NOMO-1 (cell line): ENCODE measurements at regions not wholly inside any gene's neighbourhood (a gene's known extent, or its start where the extent isn't known, plus 50 kb on each side); places are given as distances from the start of the nearest gene placed in this dataset.

Source experiments
- DNase-seq, 2 experiments: peaks; one replicate each; lab custom pipeline; 2025; ENCODE audit not compliant: unreplicated experiment in 2 of 2; lab: John Stamatoyannopoulos, UW

DNA sequence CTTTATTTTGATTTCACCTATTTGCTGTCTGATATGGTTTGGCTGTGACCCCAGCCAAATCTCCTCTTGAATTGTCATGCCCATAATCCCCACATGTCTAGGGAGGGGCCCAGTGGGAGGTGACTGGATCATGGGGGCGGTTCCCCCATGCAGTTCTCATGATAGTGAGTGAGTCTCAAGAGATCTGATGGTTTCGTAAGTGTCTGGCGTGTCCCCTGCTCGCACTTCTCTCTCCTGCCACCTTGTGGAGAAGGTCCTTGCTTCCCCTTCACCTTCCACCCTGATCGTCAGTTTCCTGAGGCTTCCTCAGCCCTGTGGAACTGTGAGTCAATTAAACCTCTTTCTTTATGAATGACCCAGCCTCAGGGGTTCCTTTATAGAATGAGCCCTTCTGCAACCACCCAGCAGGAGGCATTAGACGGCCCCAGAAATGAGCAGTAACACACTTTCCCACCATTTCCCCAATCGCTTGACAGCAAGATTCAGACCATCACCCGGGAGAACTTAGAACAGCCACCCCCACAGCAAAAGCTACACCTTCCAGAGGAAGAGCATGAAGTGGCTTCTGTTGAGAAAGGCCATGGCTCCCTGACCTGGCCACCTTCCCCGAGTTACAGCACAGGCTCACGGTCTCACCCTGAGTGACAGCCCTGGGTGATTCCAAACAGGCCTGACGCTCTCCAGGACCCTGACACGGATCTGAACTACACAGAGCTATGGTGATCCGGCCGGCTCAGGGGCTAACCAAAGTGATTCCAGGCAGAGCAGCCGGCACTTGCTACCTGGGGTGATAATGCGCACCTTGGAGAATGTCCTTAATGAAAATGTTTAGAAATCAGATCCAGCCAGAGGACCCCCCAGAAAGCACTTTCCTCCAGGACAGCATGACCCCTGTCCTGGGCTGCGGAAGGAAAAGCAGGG, 131.2 kb upstream of the CDH4 start:
- DNase-seq, result peak; percentile 78 to 82

DNA sequence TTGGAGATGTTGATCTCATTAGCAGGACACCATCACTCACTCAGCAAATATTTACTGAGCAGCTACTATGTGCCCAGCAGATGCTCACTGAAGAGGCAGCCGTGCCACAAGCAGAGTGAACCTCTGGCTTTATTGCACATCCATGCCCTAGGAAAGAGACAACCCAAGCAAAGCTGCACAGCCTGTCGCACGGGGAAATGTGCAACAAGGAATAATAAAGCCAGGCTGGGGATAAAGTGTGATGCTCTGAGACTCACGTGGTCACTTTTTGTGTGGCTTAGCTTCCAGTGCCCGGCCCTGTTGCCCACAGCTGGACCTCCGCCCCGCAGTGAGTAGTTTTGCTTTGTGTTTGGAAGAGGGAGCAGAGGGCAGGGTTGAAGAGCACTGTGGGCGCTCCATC, 130.4 kb upstream of the CDH4 start:
- no peak for DNase-seq

DNA sequence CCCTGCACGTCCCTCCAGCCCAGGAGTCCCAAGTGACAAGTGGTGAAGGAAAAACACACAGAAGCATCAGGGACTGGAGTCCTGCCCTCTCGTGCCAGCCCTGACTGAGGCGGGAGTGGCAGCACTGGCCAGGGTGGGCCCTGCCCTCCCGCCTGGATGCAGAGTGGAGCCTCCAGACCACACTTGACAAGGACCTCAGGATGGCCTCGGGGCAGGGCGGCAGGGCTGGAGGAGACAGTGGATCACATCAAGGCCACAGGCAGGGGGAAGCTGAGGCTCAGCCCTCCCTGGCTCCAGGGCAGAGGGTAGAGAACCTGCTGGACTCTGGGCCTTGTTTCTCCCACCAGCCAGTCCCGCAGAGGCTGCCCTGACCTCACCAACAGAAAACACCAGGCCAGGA, 128.8 kb upstream of the CDH4 start:
- no peak for DNase-seq

DNA sequence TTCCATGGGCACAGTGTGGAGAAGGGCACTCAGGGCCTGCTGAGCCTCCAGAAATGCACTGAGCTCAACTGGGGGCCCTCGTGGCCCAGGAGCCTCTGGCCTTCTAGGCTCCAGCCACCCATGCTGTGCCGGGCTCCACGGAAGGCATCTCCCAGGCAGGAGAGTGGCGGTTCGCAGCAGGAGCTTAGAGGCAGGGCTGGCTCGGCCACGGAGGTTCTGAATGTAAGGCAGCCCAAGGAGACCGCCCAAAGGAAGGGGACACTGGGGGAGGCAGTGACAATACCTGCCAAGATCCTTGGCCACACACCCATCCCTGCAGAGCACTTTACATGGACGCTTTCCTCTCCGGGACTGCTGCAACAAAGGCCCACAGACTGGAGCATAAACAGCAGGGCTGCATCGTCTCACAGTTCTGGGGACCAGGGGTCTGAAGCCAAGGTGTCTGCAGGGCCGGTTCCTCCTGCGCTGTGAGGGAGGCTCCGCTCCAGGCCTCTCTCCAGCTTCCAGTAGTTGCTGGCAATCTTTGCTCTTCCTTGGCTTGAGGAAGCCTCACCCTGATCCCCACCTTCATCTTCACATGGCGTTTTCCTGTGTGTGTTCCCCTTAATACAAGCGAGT, 128.2 kb upstream of the CDH4 start:
- DNase-seq, result no peak

DNA sequence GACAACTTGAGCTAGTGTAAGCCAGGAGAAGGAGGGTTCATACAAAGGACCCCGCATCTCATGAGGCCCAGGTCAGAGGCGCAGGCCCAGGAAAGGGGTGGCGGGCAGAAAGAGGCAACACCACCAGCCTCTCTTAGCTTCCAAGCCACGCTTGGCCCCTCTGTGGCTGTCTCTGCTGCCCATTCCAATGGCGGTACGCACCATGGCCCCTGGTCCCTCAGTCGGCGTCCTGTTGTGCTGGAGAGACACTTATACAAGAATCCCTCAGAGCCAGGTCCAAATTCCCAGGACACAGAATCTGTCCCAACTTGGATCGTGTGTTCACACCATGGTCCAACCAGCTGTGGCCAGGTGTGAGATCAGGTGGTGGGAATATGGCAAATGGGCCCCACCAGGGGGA, 127.0 kb upstream of the CDH4 start:
- DNase-seq, result no peak

DNA sequence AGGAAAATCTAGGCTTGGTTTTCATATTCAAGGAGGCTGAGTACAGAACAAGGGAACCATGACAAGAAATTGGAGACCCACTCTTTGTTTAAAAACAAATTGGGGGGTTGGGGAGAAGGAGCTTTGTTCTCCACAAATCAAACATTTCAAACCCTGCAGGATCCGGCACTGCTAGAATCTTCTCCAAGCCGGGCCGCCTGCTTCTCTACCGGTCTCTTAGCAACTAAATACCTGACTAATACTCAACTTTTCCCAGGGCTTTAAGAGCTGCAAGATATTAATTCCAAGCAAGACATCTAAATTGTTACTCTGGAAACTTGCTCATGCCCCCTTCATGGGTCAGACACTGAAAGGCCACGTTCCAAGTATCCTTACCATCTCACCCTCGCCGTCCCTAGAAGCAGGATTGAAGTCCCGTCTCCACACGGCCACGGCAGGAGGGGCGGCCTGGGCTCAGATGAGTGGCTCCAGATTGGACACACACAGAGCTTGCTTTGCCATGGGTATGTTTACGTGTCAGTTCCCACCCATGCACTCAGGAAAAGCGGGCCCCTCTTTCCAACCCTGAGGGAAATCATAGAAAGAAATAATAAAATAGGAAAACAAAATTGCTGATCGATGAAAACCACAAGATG, 126.4 kb upstream of the CDH4 start:
- no peak for DNase-seq

DNA sequence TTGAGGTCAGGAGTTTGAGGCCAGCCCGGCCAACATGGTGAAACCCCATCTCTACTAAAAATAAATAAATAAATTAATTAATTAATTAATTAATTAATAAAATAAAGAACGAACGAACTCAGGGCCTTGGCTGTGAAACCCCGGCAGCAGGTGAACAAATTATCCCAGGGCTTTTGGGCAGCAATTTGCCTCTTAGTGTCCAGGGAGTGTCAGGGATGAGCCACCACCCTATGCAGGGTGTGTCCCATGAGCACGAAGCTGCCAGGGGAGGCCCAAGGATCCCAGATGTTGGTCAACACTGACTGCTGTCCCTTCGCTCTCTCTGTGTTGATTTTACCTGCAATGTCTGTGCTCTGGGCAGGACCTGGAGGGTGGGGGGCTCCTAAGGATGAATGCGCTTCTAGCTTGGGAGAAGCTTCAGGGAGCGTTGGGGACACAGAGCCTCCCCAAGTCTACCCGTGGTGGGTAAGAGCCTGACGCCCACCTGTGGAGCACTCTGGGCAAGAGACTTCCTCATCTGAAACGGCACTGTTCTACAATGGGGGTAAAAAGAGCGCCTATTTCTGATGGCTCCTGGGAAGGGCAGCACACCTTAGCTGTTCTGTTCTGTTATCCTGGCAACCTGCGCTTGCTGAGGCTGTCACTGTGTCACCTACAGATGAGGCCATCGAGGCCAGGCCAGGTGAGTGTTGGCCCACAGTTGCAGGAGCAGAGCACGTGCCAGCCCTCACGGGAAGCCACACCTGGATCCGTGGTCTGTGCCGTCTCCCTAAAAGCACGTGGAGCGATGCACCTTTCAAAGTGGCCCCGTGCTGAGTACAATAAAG, 125.5 kb upstream of the CDH4 start:
- DNase-seq, result no peak

DNA sequence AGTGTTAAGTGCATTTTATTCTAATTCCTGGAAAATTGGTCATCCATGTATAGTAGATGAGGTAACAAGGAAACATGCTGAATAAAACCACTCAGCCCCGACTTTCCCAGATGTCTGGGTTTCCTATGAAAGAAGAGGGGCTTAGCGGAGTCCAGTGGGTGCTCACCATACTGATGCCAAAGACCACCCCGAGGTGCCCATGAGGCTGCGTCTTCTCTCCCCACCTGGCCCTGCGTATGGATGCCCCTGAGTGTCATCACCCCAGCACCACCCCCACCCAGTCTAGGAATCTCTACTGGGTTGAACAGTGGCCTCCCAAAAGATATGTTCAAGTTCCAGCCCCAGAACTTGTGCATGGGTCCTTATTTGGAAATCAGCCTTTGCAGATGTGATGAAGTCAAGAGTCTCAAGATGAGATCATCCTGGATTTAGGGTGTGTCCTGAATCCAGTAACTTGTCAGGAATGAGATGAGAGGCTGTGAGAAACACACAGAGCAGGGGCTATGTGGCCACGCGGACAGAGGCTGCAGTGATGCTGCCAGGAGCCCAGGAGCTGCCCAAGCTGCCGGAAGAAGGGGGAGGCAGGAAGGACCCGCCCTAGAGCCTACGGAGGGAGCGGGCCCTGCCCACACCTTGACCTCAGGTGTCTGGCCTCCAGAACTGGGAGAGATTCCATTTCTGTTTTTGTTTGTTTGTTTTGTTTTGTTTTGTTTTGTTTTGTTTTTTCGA, 124.6 kb upstream of the CDH4 start:
- DNase-seq, result no peak

DNA sequence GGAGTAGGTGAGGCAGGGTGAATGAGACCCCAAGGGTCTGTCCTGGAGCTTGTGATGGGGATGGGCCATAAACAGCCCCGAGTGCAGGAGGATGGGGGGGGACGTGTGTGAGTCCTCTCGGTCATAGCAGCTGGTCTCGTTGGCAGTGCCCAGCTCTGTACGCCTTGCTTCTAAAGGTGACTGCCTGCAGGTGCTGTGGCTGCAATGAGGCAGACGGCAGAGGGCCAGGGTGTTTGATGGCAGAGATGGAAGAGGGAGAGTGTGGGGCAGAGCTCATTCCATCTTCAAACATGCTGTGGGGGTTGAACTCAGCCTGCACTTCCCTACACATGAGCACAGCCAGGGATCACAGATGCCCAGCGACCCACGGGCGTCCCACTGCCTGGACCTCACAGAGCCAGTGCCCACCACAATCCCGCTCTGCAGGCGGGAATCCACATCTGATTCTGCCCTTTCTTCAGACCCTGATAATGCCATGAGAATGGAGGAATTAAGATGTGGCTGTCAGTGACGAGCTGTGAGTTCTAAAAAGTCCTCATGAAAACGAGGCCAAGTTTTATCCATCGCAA, 123.3 kb upstream of the CDH4 start:
- DNase-seq, result no peak

DNA sequence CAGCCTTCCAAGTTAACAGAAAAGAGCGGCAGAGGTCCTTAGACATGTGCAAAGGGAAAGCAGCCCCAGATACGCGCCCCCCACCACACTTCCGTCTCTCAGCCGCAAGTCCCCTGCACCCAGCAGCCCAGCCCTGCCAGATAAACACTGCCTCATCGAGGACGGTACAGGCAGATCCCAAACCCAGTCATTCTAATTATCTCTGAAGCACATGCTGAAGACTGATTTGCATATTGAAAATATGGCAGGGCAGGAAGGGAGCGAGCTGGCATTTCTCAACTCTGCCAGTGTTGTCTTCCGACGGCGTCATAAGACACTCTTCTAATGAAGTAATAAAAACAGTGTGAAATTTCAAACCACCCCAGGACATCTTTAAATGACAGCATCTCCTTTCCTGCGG, 122.8 kb upstream of the CDH4 start:
- no peak for DNase-seq

DNA sequence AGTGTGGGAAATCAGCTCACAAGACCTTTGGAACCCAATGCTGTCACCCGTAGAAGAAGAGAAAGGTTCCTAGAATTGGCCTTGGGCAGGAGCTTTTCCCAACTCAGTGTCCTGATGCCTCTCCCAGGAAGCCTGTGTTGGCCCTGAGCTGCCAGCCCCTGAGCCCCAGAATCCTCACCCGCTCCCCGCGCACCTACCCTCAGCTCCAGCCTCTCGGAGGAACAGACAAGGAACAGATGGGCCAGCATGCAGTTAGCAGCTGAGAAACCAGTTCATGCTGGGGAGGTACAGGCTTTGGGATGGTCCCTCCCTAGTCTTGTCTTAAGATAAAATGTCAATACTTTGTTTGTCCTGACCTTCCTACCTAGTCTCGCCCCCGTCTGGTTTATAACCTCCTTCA, 121.9 kb upstream of the CDH4 start:
- DNase-seq, result no peak

DNA sequence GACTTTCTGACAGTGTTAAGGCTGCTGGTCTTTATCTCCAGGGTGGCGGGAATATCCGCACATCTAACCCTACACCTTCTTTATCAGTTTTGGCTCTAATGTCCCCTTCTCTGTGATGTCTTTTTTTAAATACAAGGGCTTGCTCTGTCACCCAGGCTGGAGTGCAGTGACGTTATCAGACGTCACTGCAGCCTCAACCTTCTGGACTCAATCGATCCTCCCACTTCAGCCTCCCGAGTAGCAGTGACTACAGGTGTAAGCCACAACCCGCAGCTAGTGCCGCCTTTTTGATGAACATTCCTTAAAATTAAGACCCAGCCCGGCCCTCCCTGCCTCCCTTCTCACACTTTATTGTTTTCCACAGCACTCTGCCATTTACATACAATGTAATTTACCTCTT, 120.1 kb upstream of the CDH4 start:
- no peak for DNase-seq

DNA sequence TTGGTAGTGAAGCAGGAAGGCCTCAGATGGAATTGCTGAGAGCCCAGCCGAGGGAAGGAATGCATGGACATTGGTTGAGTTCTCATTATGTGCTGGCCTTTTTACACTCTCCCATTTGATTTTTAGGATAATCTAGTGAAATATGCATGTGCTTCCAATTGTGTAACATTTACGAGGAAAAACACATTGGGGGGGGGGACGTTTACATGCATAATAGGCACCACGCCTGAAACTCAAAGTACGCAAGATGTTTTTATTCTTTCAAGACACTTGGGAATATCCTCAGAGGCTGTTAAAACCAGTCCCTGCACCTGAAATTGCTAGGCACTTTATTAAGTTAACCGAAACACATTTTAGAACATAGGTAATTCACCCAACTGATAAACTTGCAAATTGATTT, 118.5 kb upstream of the CDH4 start:
- DNase-seq, result no peak

DNA sequence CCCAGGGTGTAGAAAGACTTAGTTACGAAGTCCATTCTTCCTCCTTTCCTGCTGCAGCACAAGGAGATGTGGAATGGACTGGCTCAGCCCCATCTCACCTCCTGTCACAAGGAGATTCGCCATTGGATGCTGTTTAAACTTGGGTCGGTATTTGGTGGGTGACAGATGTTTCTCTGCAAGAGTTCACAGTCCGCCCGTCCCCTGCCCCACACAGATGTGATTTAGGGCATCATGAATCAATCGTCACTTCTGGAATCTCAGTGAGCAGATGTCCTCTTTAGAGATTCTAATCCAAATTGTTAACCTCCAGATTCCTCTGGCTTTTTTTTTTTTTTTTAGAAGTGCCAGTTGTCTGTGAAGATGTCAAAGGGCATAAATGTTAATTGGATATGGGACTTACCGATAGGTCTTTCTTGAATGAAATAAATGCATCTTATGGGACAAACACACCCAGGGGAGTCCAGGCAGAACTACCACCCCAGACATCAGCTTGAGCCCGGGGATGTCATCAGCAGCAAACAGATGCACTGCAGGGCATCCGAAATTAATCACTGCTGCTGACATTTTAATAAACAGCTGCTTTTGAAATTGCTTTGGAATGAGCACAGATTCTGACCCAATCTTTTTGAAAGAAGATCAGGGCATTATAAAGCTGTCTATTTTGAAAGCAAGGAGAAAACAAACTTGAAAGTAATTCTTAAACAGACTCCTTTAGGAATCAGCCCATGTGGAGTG, 117.6 kb upstream of the CDH4 start:
- DNase-seq, result no peak

DNA sequence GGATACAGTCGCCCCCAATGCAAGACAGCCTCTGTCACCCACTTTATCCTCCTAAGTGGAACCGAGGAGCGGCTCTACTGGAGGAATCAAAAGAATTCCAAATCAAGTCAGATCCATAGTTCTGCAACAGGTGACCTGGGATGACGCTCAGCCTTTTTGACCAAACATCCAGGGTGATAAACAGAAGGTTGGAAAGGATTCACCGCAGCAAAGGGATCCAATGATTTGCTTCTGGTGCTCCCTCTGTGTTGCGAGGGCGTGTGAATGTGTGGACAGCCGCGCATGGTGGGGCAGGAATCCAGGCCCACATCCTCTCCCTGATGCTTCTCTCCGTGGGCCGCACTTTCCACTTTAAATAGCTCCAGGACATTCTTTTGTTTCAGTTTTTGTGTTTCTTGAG, 116.8 kb upstream of the CDH4 start:
- no peak for DNase-seq

DNA sequence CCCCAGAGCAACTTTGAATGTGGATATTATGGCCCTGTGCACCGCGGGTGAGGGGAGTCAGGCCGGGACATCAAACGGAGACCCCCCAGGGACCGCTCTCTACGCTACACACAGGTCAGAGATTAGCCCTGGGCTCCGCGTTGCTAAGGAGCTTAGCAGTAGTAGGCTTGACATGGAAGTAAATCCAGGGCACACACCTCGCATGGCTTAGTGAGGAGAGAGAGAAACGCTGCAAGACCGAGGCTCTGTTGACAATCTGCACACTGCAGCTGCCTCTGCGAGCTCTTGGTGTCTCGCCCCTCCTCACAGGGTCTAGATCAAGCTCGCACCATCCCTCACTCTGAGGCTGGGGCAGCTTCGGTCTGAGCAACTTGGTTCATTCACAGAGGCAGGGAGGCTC, 116.1 kb upstream of the CDH4 start:
- DNase-seq, result no peak

DNA sequence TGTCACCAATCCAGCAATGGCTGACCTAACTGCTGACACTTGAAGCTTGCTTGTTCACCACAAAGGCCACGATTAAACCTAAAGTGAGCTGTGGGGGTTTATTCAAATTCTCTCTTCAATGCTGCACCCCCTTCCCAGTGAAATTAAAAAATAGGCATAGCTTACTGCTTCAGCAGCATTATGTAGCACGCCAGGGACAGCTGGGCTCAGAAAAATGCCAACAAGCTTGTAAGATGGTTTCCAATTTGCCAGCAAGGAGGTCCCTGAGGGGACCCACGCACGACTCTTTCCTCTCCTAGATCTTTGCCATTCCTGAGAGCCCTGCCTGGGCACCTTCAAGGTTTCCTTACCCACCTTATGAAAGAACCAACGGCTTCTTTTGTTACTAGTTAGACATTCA, 113.5 kb upstream of the CDH4 start:
- DNase-seq, result no peak

DNA sequence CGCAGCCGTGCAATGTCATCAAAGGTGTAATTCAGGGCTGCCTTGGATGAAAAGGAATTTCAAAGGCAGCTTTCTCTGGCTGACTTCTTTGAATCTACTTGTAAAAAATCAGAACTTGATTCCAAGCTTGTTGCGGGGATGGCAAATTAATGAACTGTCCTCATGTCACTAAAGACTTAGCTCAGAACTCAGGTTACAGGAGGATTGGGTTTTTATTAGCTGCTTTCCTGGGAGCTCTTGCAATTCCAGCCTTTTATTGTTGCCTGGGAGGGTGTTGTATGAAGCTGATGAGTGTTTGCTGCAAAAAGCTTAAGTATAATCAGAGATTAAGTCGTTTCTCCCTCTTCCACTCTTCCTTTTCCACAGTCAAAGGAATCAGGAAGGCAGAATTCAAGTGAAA, 113.0 kb upstream of the CDH4 start:
- no peak for DNase-seq

DNA sequence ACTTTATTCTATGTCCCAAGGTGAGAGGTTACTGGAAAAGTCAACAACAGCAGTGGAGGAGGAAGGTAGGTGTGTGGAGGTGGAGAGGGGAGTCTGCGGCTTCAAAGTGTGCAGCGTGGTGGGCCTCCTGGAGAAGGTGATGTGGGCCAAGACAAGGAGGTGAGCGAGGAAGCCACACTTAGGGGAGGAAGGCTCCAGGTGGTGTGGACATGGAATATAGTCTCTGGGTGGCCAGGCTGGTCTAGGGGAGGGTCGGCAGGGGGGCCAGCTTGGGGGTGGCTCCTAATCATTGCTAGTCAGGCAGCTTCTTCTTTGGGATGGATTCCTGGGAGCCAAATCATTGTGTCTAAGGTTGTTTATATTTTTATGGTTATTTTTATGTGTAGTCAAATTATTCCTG, 111.5 kb upstream of the CDH4 start:
- DNase-seq, result no peak

DNA sequence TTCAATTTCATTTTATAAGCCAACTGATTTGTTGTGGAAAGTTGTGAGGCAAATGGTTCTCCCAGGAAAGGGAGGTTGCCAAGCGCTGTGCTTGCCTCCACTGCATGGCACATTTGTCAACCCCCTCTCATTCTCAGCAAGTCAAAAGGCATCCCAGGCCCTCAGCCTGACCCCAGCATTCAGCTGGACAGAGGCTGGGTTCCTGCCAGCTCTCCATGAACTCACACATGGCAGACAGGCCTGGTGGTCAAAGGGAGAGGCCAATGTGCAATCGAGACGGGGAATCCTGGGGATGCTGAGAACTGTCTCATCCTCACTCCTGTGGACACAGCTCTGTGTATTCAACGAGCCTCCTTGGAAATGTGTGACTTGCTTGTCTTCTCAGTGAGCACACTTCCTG, 106.0 kb upstream of the CDH4 start:
- no peak for DNase-seq
